Peyer's patch (tissue), 4 donors: ENCODE measurements at regions not wholly inside any gene's neighbourhood (a gene's known extent, or its start where the extent isn't known, plus 50 kb on each side); places are given as distances from the start of the nearest gene placed in this dataset.
"Not testable (repeated sequence)": the region's sequence is repeated elsewhere in the genome, so short reads cannot be mapped to it uniquely, and the experiment has no call there.

ENCODE experiments used
- DNase-seq, 3 donors: peaks; one replicate each; pipeline ENCODE4 v3.0.0-alpha.2; 2017 to 2019
- H3K27ac ChIP-seq, 4 donors: fragments of 200-600 bp; sonication (generic); one replicate each; pipeline ENCODE4 v1.5.1; 2016 to 2019
- H3K27me3 ChIP-seq, 2 donors: fragments of 200-600 bp; sonication (generic); one replicate each; pipeline ENCODE4 v1.5.1; 2019
- H3K36me3 ChIP-seq, 3 donors: fragments of 200-600 bp; sonication (generic); one replicate each; pipeline ENCODE4 v1.5.1; 2016 to 2019
- H3K4me1 ChIP-seq, 4 donors: fragments of 200-600 bp; sonication (generic); one replicate each; pipeline ENCODE4 v1.5.1; 2016 to 2019
- H3K4me3 ChIP-seq, 4 donors: fragments of 200-600 bp; sonication (generic); 1 replicate in 3 of 4; 2 replicates in 1 of 4; pipeline ENCODE4 v1.5.1; 2016 to 2019; ENCODE audit warnings: mild to moderate bottlenecking in 1 of 4
- H3K9me3 ChIP-seq, 4 donors: fragments of 200-600 bp; sonication (generic); one replicate each; pipeline ENCODE4 v1.5.1; 2016 to 2019; ENCODE audit warnings: mild to moderate bottlenecking in 1 of 4
- POLR2A ChIP-seq, 2 donors: fragments of 450-650 bp; IDR thresholded peaks; one replicate each; pipeline ENCODE4 v1.5.1; 2017; ENCODE audit warnings: antibody characterized with exemption in 2 of 2, mild to moderate bottlenecking in 2 of 2, moderate library complexity in 2 of 2
- TF ChIP-seq, protein P1 (sequence below), 6 experiments: fragments of 450-650 bp in 4 of 6; fragments of 200-600 bp in 2 of 6; sonication (generic) in 1 of 6; IDR thresholded peaks; one replicate each; pipeline ENCODE4 v1.5.1; 2017 to 2019; ENCODE audit warnings: antibody characterized with exemption in 6 of 6, mild to moderate bottlenecking in 3 of 6, moderate library complexity in 1 of 6

GRCh38 chr4:149914119-149915115 is 98.8 kb upstream of the IQCM start:
- H3K4me3 ChIP-seq: no peak overlapping the region
- H3K27me3 ChIP-seq: no peaks in the 10 kb centered on the region
- no peaks in the 10 kb centered on the region for H3K4me1 ChIP-seq
- H3K36me3 ChIP-seq: no peaks in the 10 kb centered on the region
- TF ChIP-seq, protein P1, sequence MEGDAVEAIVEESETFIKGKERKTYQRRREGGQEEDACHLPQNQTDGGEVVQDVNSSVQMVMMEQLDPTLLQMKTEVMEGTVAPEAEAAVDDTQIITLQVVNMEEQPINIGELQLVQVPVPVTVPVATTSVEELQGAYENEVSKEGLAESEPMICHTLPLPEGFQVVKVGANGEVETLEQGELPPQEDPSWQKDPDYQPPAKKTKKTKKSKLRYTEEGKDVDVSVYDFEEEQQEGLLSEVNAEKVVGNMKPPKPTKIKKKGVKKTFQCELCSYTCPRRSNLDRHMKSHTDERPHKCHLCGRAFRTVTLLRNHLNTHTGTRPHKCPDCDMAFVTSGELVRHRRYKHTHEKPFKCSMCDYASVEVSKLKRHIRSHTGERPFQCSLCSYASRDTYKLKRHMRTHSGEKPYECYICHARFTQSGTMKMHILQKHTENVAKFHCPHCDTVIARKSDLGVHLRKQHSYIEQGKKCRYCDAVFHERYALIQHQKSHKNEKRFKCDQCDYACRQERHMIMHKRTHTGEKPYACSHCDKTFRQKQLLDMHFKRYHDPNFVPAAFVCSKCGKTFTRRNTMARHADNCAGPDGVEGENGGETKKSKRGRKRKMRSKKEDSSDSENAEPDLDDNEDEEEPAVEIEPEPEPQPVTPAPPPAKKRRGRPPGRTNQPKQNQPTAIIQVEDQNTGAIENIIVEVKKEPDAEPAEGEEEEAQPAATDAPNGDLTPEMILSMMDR (IDR thresholded peaks at IDR 0.05): peak in 4 of 6 experiments; percentile 27 to 41 (median 38)
- TF ChIP-seq POLR2A (IDR thresholded peaks at IDR 0.05): no peak
- DNase-seq: no peak
- no peak overlapping the region for H3K27ac ChIP-seq
- H3K9me3 ChIP-seq: no peaks in the 10 kb centered on the region

DNA sequence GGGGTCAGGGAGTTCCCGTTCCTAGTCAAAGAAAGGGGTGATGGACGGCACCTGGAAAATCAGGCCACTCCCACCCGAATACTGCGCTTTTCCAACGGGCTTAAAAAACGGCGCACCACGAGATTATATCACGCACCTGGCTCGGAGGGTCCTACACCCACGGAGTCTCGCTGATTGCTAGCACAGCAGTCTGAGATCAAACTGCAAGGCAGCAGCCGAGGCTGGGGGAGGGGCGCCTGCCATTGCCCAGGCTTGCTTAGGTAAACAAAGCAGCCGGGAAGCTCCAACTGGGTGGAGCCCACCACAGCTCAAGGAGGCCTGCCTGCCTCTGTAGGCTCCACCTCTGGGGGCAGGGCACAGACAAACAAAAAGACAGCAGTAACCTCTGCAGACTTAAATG is 100.1 kb upstream of the IQCM start:
- H3K36me3 ChIP-seq, H3K4me3 ChIP-seq, H3K27me3 ChIP-seq, H3K27ac ChIP-seq, H3K4me1 ChIP-seq, DNase-seq, H3K9me3 ChIP-seq: not testable (repeated sequence)

DNA sequence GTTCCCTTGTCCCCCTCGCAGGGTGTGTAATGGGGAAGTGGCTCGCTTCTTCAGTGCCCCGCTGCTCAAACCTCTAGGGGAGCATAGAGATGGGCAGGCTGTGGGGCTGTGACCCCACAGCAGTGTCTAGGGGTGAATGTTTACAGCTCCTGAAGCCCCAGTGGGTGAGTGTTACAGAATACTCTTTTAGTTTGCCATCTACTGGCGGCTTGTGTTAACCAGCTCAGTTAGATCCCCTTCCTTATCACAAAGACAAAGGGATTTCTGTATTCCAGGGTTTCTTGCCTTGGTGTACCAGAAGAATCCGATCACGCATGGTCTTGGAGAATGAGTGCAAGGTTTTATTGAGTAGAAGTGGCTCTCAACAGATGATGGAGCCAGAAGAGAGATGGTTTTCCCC is 108.1 kb upstream of the IQCM start:
- Histone ChIP-seq H3K36me3 (no peaks in the 10 kb centered on the region), H3K27me3 (no peaks in the 10 kb centered on the region), H3K4me1 (no peaks in the 10 kb centered on the region), H3K4me3 (no peak overlapping the region), H3K27ac (no peak overlapping the region), H3K9me3 (no peaks in the 10 kb centered on the region)
- DNase-seq: no peak
- TF ChIP-seq, protein P1 (IDR thresholded peaks at IDR 0.05): no peak
- TF ChIP-seq POLR2A (IDR thresholded peaks at IDR 0.05): no peak

- DNase-seq: no peak
- Histone ChIP-seq H3K27ac (no peak overlapping the region), H3K4me3 (no peak overlapping the region), H3K36me3 (no peaks in the 10 kb centered on the region), H3K4me1 (no peaks in the 10 kb centered on the region), H3K9me3 (no peaks in the 10 kb centered on the region), H3K27me3 (no peaks in the 10 kb centered on the region)
- TF ChIP-seq, protein P1 (IDR thresholded peaks at IDR 0.05): no peak
- no peak for TF ChIP-seq POLR2A (IDR thresholded peaks at IDR 0.05)
Measured at GRCh38 chr4:149927514-149927913, 111.9 kb upstream of the IQCM start.

GRCh38 chr4:149928507-149928906 is 112.9 kb upstream of the IQCM start:
- H3K4me1 ChIP-seq: no peaks in the 10 kb centered on the region
- no peaks in the 10 kb centered on the region for H3K36me3 ChIP-seq
- H3K27ac ChIP-seq: no peak overlapping the region
- no peak for TF ChIP-seq POLR2A (IDR thresholded peaks at IDR 0.05)
- TF ChIP-seq, protein P1 (IDR thresholded peaks at IDR 0.05): no peak
- H3K4me3 ChIP-seq: no peak overlapping the region
- DNase-seq: no peak
- no peaks in the 10 kb centered on the region for H3K27me3 ChIP-seq
- no peaks in the 10 kb centered on the region for H3K9me3 ChIP-seq

DNA sequence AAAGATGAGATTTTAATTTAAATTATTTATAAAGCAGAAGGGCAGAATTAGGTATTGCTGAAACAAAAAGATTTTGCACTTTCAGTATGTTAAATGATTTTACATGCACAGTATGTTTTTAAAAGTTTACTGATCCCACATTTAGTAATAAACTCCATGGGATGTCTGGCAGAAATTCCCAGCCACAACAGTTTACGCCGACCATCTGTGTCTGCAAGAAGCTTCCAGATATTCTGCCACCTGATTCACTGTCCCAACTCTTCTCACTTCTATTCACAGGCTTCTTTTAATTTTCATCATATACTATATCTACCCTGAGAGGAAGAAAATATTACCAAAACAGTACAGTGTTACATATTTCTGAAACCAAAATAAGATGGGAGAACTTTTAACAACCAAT is 115.8 kb upstream of the IQCM start:
- Histone ChIP-seq H3K4me3 (no peak overlapping the region), H3K36me3 (no peaks in the 10 kb centered on the region), H3K9me3 (no peaks in the 10 kb centered on the region), H3K27ac (no peak overlapping the region), H3K27me3 (no peaks in the 10 kb centered on the region), H3K4me1 (no peaks in the 10 kb centered on the region)
- TF ChIP-seq, protein P1 (IDR thresholded peaks at IDR 0.05): no peak
- no peak for TF ChIP-seq POLR2A (IDR thresholded peaks at IDR 0.05)
- DNase-seq: no peak
